ENCODE measurements at regions not wholly inside any gene's neighbourhood (a gene's known extent, or its start where the extent isn't known, plus 50 kb on each side); places are given as distances from the start of the nearest gene placed in this dataset.

DNA sequence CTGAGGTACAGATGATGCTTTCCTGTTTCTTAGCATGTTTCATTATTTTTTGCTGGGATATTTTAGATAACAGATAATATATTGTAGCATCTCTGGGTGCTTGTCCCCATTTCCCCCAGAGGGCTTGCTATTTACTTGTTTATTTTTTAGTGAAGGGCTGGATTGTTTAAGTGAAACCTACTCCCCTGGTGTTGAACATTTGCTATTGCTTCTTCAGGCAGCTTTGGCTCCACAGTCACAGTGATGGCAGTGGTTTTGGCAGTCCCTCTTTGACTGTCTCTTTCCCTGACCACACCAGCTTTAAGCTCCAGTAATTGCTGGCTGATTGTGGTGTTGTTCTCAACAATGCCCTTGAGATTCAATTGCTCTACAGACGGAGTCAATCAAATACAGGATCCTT is 128.9 kb downstream of the KLF13 start:
- no peak for DNase-seq
- Histone ChIP-seq H3K9me3 (ENCODE audit: control extremely low read depth in 1 of 5, control insufficient read depth in 4 of 5, insufficient read depth in 2 of 5, low read depth in 1 of 5, low read length in 4 of 5) (peaks cover 0 to 7% (median 1%) of the 10 kb centered on the region in 5 experiments), H3K36me3 (ENCODE audit: control insufficient read depth in 4 of 4, insufficient read depth in 4 of 4, low read length in 3 of 4) (no peaks in the 10 kb centered on the region), H3K27ac (ENCODE audit: insufficient read depth in 1 of 2, low read depth in 1 of 2, low read length in 2 of 2, poor library complexity in 1 of 2, severe bottlenecking in 2 of 2) (no peak overlapping the region), H3K4me1 (ENCODE audit: control extremely low read depth in 1 of 4, control insufficient read depth in 4 of 4, insufficient read depth in 4 of 4, low read length in 3 of 4) (no peaks in the 10 kb centered on the region), H3K4me3 (ENCODE audit: control insufficient read depth in 1 of 7, extremely low read depth in 1 of 7, insufficient read depth in 4 of 7, low read depth in 2 of 7, low read length in 6 of 7) (no peak overlapping the region), H3K27me3 (replicated peaks in 2 of 5; ENCODE audit: control insufficient read depth in 4 of 5, insufficient read depth in 5 of 5, low read length in 4 of 5) (no peaks in the 10 kb centered on the region)
- POLR2A ChIA-PET, result no interaction called here
- WGBS (ENCODE audit: insufficient coverage), result no CpG with 5 or more reads among the region's 1 CpG
- CTCF ChIA-PET, result interaction anchor here (1.7 kb wide), 1 partner anchor 16 kb away, joined by 7 read pairs; no protein-coding TSS in a partner anchor

DNA sequence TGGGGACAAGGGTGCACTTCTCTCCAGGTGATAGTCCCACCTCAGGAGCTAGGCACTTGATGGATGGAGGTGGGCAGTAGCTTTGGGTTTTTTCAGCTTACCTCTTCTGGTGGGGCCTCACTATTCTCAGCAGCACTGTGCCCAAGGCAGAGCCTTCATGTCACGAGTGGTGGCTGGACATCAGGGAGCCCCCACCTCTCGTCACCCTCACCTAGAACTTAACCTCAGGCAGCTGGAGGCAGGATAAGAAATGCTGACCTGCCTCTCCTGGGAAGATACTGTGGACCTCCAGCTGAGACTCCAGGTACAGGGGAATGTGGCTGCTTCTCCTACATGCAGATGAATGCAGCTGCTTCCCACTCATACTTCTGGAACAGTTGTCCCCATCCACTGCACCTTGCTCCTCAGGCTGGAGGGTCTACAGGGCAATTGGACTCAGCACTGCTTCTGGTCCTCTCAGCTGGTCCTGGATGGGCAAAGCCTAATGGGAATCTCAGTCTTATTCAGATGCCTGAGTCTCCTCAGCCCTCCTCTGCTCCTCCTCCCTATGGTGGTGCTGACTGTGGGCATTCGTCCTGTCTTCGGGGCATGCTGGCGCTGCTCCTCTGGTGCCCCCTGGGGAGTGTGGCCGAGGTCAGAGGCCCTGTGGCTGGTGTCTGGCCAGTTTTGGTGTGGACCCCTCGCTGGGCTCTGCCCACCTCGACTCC is 129.9 kb downstream of the KLF13 start:
- H3K4me1 ChIP-seq (ENCODE audit: control extremely low read depth in 1 of 4, control insufficient read depth in 4 of 4, insufficient read depth in 4 of 4, low read length in 3 of 4), result no peaks in the 10 kb centered on the region
- no peak for DNase-seq
- H3K36me3 ChIP-seq (ENCODE audit: control insufficient read depth in 4 of 4, insufficient read depth in 4 of 4, low read length in 3 of 4), result no peaks in the 10 kb centered on the region
- no peaks in the 10 kb centered on the region for H3K27me3 ChIP-seq (replicated peaks in 2 of 5; ENCODE audit: control insufficient read depth in 4 of 5, insufficient read depth in 5 of 5, low read length in 4 of 5)
- H3K4me3 ChIP-seq (ENCODE audit: control insufficient read depth in 1 of 7, extremely low read depth in 1 of 7, insufficient read depth in 4 of 7, low read depth in 2 of 7, low read length in 6 of 7), result no peak overlapping the region
- ChIA-PET CTCF (no interaction called here), POLR2A (no interaction called here)
- H3K27ac ChIP-seq (ENCODE audit: insufficient read depth in 1 of 2, low read depth in 1 of 2, low read length in 2 of 2, poor library complexity in 1 of 2, severe bottlenecking in 2 of 2), result no peak overlapping the region
- 100% methylated on average over 6 of the region's 8 CpGs for WGBS (ENCODE audit: insufficient coverage)
- peaks cover 0 to 7% (median 0%) of the 10 kb centered on the region in 5 experiments for H3K9me3 ChIP-seq (ENCODE audit: control extremely low read depth in 1 of 5, control insufficient read depth in 4 of 5, insufficient read depth in 2 of 5, low read depth in 1 of 5, low read length in 4 of 5)

DNA sequence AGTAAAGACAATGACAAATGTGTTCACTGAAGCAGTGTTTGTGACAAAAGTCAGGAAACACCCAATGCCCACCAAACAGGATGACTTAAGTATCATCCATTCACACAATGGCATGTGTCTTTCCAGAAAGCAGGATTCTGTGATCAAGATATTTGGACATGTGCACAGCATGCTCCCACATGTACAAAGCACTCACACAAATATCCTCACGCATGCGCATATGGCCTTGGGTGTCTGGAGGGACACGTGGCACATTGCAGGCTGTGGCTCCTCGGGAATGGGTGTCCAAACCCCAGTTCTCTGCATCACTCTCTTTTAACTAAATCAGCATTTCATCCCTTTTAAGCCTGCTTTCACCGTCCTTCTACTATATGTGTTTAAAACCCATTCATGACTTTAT is 130.5 kb downstream of the KLF13 start:
- WGBS (ENCODE audit: insufficient coverage), result 100% methylated on average over 4 of the region's 5 CpGs
- no peaks in the 10 kb centered on the region for H3K36me3 ChIP-seq (ENCODE audit: control insufficient read depth in 4 of 4, insufficient read depth in 4 of 4, low read length in 3 of 4)

DNA sequence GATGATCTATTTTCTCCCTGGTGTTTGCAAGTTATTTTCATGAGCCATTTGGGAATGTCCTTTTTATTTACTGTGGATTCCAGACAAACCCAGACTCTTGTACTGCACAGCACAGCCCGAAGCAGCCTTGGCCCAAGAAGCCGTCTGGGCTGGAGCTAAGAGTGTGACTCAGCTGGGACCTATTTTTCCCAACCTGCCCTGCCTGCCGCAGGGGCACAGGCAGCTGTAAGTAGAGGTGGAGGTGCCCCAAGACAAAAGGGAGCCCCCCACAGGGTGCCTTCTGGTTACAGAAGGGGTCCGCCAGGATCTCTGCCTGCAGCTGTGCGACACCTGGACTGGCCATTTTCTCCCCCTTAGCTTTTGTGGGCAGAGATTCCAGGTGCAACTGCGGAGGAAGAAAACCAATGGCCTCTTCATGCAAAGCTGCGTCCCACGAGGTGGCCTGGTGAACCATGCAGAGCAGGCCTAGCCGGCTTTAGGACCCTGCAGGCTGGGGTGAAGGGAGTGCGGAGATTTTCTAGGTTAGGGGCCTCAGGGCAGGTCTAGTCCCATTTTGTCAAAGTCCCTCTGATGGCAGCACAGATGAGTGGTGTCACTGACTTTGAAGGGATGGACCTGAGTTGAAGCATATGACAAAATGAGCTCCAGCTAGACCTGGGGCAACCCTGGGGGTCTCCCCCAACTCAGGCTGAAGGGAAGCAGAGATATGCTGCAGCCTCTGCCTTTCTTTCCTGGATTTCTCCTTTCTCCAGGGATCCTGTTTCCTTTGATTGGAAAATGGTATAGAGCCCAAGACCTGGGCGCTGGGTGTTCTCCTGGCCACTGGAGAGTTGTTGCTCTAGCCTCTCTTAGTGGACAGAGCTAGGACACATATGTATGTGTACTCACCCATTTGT is 131.2 kb downstream of the KLF13 start:
- DNase-seq, result no peak
- WGBS (ENCODE audit: insufficient coverage), result 95% methylated on average over 10 of the region's 11 CpGs
- CTCF ChIA-PET, result interaction anchor here (0.6 to 3.6 kb wide), 5 partner anchors 14 to 92 kb away, joined by 3 to 22 read pairs (median 4); no protein-coding TSS in a partner anchor
- no peak overlapping the region for H3K4me3 ChIP-seq (ENCODE audit: control insufficient read depth in 1 of 7, extremely low read depth in 1 of 7, insufficient read depth in 4 of 7, low read depth in 2 of 7, low read length in 6 of 7)
- H3K4me1 ChIP-seq (ENCODE audit: control extremely low read depth in 1 of 4, control insufficient read depth in 4 of 4, insufficient read depth in 4 of 4, low read length in 3 of 4), result no peaks in the 10 kb centered on the region
- H3K36me3 ChIP-seq (ENCODE audit: control insufficient read depth in 4 of 4, insufficient read depth in 4 of 4, low read length in 3 of 4), result no peaks in the 10 kb centered on the region
- H3K27me3 ChIP-seq (replicated peaks in 2 of 5; ENCODE audit: control insufficient read depth in 4 of 5, insufficient read depth in 5 of 5, low read length in 4 of 5), result no peaks in the 10 kb centered on the region
- no peak overlapping the region for H3K27ac ChIP-seq (ENCODE audit: insufficient read depth in 1 of 2, low read depth in 1 of 2, low read length in 2 of 2, poor library complexity in 1 of 2, severe bottlenecking in 2 of 2)
- POLR2A ChIA-PET, result interaction anchor here (0.6 kb wide), 1 partner anchor 13 kb away, joined by 4 read pairs; no protein-coding TSS in a partner anchor
- peaks cover 0 to 7% (median 0%) of the 10 kb centered on the region in 5 experiments for H3K9me3 ChIP-seq (ENCODE audit: control extremely low read depth in 1 of 5, control insufficient read depth in 4 of 5, insufficient read depth in 2 of 5, low read depth in 1 of 5, low read length in 4 of 5)

More for the DNA sequence above, 130.5 kb downstream of the KLF13 start:
- no peaks in the 10 kb centered on the region for H3K27me3 ChIP-seq (replicated peaks in 2 of 5; ENCODE audit: control insufficient read depth in 4 of 5, insufficient read depth in 5 of 5, low read length in 4 of 5)
- H3K9me3 ChIP-seq (ENCODE audit: control extremely low read depth in 1 of 5, control insufficient read depth in 4 of 5, insufficient read depth in 2 of 5, low read depth in 1 of 5, low read length in 4 of 5), result peaks cover 0 to 7% (median 0%) of the 10 kb centered on the region in 5 experiments
- no peak for DNase-seq
- ChIA-PET POLR2A (no interaction called here), CTCF (interaction anchor here (1.1 kb wide), 1 partner anchor 31 kb away, joined by 4 read pairs; no protein-coding TSS in a partner anchor)
- no peaks in the 10 kb centered on the region for H3K4me1 ChIP-seq (ENCODE audit: control extremely low read depth in 1 of 4, control insufficient read depth in 4 of 4, insufficient read depth in 4 of 4, low read length in 3 of 4)
- no peak overlapping the region for H3K27ac ChIP-seq (ENCODE audit: insufficient read depth in 1 of 2, low read depth in 1 of 2, low read length in 2 of 2, poor library complexity in 1 of 2, severe bottlenecking in 2 of 2)
- H3K4me3 ChIP-seq (ENCODE audit: control insufficient read depth in 1 of 7, extremely low read depth in 1 of 7, insufficient read depth in 4 of 7, low read depth in 2 of 7, low read length in 6 of 7), result no peak overlapping the region

DNA sequence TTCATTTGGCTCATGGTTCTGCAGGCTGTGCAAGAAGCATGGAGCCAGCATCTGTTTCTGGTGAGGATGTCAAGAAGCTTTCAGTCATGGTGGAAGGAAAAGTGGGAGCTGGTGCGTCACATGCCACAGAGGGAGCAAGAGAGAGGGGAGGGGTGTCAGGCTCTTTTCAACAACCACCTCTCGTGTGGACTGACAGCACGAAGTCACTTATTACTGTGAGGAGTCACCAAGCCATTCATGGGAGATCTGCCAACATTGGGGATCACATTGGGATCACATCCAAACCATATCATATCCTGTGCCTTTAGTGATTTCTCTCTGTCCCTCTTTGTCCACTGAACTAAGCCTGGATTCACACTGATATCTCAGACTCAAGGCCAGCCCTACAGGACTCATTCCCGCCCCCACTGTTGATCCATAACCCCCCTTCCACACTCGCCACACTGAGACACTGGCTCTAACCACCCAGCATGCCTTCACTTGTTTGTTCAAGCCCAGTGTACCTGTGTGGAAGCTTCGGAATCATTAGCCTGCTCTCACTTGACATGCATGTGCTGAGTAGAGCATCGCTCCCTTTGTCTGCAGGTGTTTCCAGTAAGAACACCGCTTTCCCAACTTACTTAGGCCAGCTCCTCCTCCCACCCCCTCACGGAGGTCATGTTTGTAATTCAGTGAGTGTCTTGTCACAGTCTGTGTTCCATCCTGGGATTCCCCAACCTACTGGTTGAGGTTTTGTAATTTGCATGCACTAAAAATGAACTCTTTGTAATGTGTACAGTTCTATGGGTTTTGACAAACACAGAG is 132.2 kb downstream of the KLF13 start:
- Histone ChIP-seq H3K4me3 (ENCODE audit: control insufficient read depth in 1 of 7, extremely low read depth in 1 of 7, insufficient read depth in 4 of 7, low read depth in 2 of 7, low read length in 6 of 7) (no peak overlapping the region), H3K9me3 (ENCODE audit: control extremely low read depth in 1 of 5, control insufficient read depth in 4 of 5, insufficient read depth in 2 of 5, low read depth in 1 of 5, low read length in 4 of 5) (peaks cover 0 to 7% (median 0%) of the 10 kb centered on the region in 5 experiments), H3K27ac (ENCODE audit: insufficient read depth in 1 of 2, low read depth in 1 of 2, low read length in 2 of 2, poor library complexity in 1 of 2, severe bottlenecking in 2 of 2) (no peak overlapping the region), H3K36me3 (ENCODE audit: control insufficient read depth in 4 of 4, insufficient read depth in 4 of 4, low read length in 3 of 4) (no peaks in the 10 kb centered on the region), H3K4me1 (ENCODE audit: control extremely low read depth in 1 of 4, control insufficient read depth in 4 of 4, insufficient read depth in 4 of 4, low read length in 3 of 4) (no peaks in the 10 kb centered on the region), H3K27me3 (replicated peaks in 2 of 5; ENCODE audit: control insufficient read depth in 4 of 5, insufficient read depth in 5 of 5, low read length in 4 of 5) (no peaks in the 10 kb centered on the region)
- WGBS (ENCODE audit: insufficient coverage), result 94% methylated on average over 6 of the region's 9 CpGs
- DNase-seq, result no peak
- POLR2A ChIA-PET, result no interaction called here
- CTCF ChIA-PET, result interaction anchor here (1.0 to 3.6 kb wide), 3 partner anchors 13 to 93 kb away, joined by 3 to 22 read pairs (median 3); no protein-coding TSS in a partner anchor

DNA sequence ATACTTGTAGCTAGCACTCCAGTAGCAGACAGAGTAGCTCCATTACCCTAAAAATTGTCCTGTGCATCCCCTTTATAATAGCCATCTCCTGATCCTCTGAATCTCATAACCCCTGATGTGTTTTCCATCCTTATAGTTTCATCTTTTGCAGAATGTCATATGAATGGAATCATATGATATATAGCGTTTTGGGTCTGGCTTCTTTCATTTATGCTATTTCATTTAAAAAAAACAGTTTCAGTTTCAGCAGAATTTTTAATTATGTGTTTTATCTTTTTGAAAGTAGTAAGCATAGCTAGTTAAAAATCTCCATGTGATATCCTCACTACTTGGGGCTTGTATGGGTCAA is 132.7 kb downstream of the KLF13 start:
- Histone ChIP-seq H3K36me3 (ENCODE audit: control insufficient read depth in 4 of 4, insufficient read depth in 4 of 4, low read length in 3 of 4) (no peaks in the 10 kb centered on the region), H3K27ac (ENCODE audit: insufficient read depth in 1 of 2, low read depth in 1 of 2, low read length in 2 of 2, poor library complexity in 1 of 2, severe bottlenecking in 2 of 2) (no peak overlapping the region), H3K4me3 (ENCODE audit: control insufficient read depth in 1 of 7, extremely low read depth in 1 of 7, insufficient read depth in 4 of 7, low read depth in 2 of 7, low read length in 6 of 7) (no peak overlapping the region), H3K4me1 (ENCODE audit: control extremely low read depth in 1 of 4, control insufficient read depth in 4 of 4, insufficient read depth in 4 of 4, low read length in 3 of 4) (no peaks in the 10 kb centered on the region), H3K9me3 (ENCODE audit: control extremely low read depth in 1 of 5, control insufficient read depth in 4 of 5, insufficient read depth in 2 of 5, low read depth in 1 of 5, low read length in 4 of 5) (peaks cover 0 to 7% (median 0%) of the 10 kb centered on the region in 5 experiments), H3K27me3 (replicated peaks in 2 of 5; ENCODE audit: control insufficient read depth in 4 of 5, insufficient read depth in 5 of 5, low read length in 4 of 5) (no peaks in the 10 kb centered on the region)
- WGBS (ENCODE audit: insufficient coverage), result no CpG with 5 or more reads among the region's 1 CpG
- no peak for DNase-seq
- ChIA-PET POLR2A (no interaction called here), CTCF (interaction anchor here (0.6 to 3.6 kb wide), 3 partner anchors 13 to 54 kb away, joined by 3 to 22 read pairs (median 3); no protein-coding TSS in a partner anchor)
